ENCODE measurements at regions not wholly inside any gene's neighbourhood (a gene's known extent, or its start where the extent isn't known, plus 50 kb on each side); places are given as distances from the start of the nearest gene placed in this dataset.
"Not testable (repeated sequence)": the region's sequence is repeated elsewhere in the genome, so short reads cannot be mapped to it uniquely, and the experiment has no call there.

DNA sequence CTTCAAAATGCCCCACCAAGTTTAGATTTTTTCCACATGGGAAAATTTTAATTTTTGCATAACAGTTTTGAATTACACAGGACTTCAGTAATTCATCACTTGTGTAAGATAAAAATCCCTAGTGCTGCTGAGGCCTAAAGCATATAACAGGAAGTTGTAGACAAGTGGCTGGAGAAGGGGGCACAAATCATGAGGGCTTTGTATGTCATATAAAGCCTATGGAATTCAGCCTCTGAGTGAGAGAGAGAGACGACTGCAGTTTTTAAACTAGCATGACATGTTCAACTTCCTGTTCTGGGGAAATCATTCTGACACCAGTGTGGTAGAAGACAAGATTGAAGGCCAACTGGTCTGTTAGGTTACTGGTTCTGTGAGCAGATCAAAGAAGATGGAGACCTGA is 187.3 kb upstream of the CHST9 start:
- DNase-seq, result no peak

DNA sequence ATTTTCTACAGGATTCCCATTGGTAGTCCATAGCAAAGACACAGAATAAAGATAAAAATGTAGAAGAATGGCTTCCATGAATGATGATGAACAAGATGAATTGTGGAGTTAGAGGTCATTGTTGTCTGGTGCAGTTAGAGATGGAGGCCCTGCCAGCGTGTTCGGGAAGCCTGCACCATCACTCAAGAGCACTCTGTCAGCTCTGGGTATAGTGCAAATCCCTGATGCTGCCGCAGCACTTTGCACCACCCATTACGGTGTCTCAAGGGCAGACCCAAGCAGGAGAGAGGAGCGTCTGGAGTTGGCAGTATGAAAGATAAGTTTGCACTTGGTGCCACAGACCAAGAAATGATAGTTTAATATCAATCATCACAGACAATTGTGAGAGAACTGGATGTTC is 181.6 kb upstream of the CHST9 start:
- no peak for DNase-seq

DNA sequence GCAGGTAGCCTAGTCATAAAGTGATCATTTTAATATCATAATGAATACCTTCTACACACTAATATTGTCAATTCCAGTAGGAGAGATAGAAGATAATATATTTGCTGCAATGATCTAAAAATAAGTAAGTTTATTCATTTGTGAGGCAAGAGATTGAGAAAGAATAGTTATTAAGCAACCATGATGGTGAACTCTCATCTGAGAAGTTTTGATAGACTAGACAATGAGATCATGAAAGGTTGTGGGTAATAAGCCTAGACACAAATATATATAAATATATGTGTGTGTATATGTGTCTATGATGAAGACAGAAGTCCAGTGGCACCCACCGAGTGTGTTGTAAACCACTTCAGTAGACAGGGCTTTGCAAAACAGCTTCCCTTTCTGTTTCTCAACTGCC is 181.0 kb upstream of the CHST9 start:
- no peak for DNase-seq

DNA sequence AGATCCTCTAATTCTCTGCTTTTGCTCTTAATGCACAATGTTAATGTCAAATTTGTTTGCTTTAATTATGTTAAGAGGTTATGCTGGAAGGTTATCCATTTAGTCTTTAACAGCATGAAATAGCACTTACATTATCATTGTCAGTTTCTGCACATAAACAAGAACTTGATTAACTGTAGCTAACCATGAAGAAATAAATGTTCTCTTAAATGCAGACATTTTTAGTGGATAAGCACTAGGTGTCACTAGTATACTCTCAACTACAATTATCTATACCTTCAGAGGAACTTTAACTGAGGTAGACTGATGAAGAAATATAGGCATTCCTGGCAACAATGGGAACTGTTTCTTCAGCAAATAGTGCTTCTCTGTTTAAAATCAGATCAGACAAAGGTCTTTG is 178.8 kb upstream of the CHST9 start:
- peak; percentile 8 for DNase-seq

DNA sequence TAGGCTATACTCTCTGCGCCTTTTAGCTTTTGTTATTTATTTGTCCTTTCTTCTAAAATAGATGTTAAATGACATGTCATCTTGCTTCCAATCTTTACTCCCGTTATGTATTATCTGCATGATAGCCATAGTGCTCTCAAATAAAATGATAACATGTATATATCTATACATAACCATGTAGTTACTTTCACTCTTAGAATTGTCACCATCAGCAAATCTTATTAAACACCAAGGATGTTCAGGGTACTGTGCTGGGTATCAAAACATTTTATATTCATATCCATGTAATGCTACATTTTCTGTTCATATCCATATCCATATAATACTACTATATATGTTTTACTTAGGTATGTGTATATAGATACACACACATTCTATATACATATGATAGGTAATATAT is 176.4 kb upstream of the CHST9 start:
- DNase-seq, result no peak

DNA sequence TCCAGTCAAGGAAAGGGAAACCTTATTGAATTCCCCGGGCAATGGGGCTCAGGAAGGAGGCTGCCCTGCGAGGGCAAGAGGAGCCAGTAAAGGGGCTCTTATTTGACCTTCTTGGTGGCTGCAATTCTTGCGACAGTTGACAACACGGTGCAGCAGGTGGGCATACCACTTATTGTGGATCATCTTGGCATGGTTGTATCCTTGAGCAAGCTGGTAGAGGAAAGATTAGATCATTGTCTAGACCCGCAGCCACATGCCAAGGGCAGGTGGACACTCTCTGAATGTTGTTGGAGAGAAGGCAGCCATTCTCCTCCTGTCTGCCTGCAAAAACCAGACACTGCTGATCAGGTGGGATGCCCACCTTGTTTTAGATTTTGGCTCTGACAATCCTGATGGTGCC is 170.2 kb upstream of the CHST9 start:
- DNase-seq, result no peak

DNA sequence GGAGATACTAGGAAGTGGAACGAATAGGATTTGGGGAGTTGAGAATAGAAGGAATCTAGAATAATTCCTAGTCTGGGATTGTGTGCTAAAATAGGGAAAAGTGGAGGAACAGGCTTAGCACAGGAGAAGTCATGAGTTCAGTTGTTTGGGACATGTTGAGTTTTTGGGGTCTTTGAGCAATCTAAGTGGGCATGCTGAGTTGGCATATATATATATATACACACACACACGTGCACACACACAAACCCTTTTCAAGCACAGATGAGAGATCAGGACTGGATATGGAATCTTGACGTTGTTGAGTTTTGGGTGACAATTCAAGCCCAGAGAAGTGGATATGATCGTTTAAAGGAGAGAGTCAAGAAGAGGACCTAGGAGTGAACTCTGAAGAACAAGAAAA is 168.2 kb upstream of the CHST9 start:
- no peak for DNase-seq

DNA sequence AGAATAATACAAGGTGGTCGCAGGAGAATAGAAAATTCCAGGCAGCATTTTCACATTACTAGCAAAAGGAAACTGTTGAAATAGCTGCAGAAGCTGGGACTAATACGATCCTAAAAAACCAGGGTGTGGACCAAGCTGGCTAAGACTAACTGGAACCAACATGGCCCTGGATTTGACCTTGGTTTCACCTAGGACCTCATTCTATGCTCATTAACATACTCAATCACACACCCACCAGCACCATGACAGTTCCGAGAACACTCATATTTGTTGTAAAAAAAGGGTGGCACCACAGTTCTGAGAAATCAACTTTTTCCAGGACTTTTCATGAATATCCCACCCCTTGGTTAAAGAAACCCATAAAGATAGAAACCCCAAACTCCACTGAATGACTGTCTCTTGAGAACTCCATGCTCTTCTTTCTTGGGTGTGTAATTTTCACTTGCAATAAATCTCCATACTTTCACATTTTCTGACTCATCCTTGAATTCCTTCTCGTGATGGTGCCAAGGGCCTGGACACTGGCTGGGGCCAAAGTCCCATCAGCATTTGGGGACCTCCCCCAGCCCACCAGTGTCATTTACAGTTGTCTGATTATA is 164.3 kb upstream of the CHST9 start:
- DNase-seq, result no peak

DNA sequence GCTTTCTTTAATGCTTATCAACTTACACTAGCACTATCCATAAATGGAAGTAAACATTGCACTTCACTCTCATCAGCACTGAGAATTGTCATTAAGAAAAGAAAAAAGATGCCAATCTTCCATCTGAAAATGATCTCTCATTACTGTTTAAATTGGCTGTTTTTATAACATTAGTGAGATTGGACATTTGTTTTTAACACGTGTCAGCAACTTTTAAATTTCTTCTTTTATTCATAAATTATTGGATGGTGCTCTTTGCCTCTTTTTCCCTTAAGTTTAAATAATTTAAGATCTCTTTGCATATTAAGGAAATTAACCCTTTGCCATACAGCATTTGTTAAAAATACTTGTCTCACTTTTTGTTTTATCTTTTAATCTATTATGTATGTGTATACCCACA is 146.5 kb upstream of the CHST9 start:
- DNase-seq, result no peak

DNA sequence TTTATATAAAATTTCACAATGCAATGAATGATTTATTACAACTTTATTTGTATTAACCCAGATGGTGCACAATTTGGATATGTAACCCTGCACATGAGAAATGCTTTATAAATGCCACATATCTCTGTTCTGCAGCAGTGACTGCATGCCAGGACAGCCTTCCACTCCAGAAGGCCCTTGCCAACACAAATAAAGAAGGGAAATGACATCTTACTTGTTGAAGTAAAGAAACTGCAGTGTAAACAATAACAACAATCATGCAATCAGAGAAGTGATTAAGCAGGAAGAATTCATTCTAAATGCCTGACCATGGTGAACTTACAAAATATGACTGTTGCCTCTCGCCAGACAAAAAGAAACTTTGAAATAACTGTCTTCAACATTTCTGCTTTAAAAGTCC is 129.9 kb upstream of the CHST9 start:
- no peak for DNase-seq

DNA sequence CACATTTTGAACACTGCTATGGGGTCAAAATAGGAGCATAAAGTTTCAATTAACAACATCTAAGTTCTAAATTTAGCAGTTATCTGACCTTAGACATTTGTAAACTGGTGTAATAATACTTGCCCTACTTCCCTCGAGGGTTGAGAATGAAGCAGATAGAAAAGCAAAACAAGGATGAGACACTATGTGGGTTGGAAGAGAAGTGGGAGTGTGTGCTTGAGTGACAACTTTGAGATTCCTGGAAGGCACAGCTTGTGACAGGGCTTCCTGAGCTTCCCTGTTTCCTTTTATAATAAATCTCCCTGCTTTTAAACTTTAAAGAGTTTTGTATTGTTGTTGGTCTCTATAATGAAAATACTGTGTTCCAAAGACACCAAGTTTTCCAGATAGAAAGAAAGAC is 128.6 kb upstream of the CHST9 start:
- DNase-seq, result no peak

DNA sequence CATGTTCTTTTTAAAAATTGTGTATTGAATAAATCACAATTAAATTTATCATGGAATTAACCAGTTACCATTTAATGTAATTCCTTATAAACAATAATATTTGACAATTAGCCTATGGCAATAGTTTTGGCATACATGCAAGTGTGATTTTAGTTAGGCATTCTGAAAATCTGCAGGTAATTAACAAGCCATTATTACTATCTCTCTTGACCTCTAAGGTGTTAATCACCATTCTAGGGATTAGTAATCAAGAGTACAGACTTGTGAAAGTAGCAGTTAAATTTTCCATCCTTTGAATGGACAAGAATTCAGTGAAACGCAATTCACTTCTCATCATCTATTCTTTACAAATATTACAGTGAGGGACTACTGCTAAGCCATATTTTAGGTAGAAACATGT is 127.7 kb upstream of the CHST9 start:
- no peak for DNase-seq

DNA sequence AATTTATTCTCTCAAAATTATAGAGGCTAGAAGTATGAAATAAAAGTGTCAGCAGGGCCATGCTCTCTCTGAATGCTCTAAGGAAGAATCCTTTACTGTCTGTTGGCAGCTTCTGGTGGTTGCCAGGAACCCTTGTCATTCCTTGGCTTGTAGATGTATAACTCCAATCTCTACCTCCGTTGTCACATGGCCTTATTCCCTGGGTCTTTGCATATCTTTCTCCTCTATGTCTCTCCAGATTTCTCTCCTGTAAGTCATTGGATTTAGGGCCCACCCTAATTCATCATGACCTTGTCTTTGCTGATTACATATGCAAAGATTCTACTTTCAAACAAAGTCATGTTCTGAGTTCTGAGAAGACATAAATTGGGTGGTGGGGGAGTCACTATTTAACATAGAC is 127.0 kb upstream of the CHST9 start:
- DNase-seq, result no peak

DNA sequence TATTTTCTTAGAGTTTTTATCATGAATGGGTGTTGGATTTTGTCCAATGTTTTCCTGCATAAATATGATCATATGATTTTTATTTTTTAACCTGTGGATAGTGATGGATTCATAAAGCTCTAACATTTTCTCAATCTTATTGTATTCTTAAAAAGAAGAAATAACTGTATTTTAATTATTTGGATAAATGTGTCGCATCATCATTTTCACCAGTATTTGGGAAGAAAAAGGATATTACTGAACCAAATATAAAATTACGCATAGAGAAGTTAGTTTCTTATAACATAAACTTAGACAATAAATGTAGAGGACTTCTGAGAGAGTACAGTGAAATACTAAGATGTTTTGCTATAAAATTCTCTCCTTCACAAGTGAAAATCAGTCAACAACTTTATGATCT is 126.0 kb upstream of the CHST9 start:
- no peak for DNase-seq

DNA sequence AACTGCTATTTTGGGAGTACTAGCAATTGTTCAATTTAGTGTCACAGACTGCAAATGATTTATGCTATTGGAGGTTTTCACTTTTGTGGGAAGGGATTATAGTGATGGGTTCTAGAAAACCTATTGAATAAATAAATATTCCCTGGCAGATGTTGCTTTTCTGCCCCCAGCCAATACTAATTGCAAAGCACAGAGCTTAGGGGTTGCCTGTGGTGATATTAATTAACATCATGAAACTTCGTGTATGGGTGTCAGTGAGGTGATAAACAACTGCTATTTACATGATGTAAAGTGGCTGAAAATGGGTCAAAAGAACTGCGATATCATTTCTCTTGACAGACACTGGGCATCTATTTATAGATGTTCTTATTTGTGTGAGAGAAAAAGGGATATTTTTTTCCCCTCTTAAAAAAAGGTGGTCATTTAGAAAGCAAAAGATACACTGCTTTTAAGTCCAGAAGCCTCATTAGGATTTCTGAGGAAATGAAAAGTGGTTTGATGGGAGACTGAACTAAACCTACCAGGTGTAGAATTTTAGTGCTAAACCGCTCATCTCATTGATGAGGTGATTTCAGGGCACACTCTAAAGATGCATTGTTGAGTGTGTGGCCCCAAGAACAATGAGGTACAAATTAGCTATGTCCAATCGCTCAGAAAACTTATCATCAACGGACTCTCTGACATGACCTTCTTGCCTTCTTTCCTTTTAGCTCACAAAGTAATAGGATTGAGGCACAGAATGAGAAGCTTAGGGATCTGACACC is 116.7 kb upstream of the CHST9 start:
- no peak for DNase-seq

DNA sequence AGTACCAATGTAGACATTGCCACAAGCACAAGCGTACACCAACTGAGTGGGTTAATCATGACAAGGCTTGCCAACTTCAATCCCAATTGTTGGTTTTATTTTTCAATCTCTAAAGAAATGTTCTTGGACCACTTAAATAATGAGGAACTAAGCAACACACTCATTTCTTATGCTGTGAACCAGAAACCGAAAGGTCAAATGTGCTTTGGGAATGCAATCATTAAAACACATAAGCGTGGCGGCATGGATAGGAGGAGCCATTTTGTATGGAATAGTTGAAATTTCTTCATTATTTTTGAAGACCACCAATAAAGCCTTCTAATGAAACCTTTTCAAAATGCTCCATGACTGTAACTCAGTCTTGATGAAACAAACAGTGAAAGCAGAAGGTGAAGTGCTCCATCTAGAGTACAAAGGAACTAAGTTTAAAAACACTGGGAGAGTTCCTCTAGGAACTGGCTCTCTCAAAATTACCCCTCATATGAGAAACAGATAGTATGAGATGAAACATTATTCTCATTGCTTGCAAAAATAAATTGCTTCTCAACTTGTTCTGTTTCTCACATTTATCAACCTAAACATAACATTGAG is 113.2 kb upstream of the CHST9 start:
- DNase-seq, result no peak

DNA sequence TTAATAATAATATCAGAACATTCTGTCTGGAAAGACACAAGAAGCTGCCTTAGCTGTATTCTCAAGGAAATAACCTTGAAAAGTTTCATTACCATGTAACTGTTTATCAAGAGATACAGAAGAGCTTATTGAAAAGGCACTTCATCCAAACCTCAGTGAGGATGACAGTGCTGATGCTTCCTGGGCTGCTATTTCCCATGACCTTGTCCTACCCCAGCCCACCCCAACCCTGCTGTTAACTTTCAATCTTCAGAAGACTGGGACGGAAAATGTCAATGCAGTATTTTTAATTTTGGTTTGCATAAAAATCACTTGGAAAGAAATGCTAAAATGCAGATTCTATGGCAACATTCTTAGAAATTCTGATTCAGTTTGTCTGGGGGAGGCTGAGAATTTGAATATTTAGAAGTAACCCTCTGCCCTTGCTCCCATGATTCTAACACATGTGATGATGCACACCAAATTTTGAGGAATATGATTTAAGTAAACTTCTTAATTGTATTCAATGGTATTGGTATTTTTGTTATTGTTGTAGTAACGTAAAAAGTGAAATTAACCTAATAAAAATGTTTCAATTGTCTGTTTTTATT is 101.0 kb upstream of the CHST9 start:
- DNase-seq, result not testable (repeated sequence)

DNA sequence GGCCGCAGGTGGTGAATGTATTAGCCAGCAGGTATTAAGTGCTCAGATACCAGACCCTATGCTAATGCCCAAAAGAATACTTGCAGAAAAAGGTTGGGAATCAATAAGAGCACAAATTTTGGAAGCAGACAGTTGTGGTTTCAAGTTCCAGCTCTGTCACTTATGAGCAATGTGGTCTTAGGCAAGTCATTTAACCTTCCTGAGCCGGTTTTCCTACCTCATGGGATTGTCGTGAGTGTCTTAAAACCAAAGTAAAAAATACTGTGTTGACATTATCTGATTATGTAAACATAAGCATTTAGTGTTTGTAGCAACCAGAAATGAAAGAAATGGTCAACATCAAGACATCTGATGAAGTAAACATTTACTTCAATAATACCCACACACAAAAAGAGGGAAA is 93.0 kb upstream of the CHST9 start:
- no peak for DNase-seq

DNA sequence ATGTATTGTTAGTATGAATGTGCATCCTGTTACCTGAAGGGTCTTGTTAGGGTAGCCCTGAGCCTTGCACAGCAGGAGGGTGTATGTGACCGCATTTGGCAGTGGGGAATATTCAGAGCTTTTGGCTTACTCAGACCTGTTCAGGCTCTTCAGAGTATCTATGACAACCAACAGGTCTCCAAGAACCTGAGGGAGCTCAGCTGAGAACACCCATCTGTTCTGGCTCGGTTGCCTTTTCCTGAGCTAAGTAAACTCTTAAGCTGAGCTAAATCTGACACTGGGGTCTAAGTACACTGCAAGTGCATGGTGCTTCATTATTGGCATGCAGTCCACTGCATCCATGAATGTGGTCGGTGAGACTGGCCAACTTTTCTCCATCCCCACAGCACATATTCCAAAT is 92.4 kb upstream of the CHST9 start:
- DNase-seq, result no peak

DNA sequence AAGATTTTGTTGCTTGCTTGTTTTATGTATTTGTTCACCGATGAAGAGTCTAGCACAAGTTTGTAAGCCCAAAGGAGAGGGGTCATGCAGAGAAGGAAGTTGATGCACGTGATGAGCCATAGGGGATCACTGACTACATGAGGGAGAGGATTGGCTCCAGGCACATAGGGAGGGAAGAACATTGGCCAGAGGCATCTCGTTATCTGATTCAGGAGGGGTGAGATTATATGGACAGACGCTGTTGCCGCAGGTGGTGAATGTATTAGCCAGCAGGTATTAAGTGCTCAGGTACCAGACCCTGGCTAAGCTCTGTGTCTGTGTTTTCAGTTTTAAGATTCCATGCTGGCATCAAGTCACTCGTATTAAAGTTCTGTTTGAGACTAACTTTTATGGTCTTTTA is 91.8 kb upstream of the CHST9 start:
- no peak for DNase-seq

DNA sequence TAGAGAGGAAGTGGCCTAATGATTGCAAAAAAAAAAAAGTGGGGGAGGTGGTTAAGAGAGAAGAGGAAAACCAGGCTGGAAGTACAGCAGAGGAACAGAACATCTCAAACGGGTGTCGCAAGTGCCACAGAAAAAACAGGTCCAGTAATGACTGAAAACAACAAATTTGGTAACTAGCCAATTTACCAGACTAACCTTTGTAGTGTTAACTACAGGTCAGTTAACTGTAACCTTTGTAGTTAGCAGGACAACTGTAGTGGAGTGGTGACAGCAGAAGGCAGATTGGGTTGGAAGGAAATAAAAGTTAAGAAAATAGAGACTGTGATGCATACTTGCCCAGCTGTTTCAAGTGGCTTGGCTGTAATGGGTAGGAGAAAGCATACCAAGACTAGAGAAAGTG is 91.4 kb upstream of the CHST9 start:
- DNase-seq, result no peak

DNA sequence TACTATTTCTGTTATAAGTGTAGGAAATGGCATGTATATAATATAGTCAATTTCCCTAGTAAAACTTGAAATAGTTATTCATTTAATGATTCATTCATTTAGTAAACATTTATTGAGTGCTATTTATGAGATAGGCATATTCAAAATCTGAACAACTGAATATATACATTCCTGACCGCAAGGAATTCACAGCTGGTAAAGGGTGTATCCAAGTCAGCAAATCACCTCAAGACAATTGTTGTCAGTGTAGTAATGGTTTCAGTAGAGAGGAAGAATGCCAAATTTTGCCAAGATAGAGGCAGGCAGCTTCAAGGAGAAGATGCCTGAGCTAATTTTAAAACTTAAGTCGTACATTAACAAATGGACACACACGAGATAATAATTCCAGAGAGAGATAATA is 89.8 kb upstream of the CHST9 start:
- no peak for DNase-seq

DNA sequence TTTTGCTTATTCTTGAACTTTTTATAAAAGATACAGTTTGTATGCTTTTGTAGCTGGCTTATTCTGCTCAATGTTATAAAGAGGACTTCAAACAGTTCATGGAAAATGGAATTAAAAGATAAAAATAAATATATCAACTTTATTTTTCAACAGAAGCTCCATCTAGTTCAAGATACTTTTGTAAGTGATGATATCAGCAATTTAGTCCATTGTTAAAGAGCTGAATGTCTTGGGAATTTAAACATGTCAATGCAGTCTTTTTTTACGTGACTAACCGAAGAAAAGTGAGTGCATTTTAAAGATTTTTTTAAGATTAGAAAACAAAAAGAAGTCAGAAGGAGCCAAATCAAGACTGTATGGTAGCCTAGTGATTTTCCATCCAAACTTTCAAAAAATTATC is 85.4 kb upstream of the CHST9 start:
- no peak for DNase-seq

DNA sequence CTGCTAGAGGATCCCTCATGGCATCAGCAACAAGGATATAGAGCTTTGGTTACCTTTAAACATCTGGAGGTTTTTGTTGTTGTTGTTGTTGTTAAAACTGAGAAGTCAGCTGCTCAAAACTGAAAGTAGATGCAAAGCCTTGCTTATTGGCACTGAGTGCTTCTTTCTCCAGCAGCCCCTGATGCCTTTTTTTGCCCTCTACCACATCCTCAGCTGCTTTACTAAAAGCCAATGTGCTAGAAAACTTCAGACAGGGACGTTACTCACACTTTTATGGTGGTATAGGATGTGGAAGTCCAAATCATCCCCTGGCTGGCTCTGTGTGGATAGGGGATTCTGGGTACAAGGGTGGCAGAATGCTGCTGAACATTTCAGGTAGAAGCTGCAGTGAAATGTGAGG is 78.3 kb upstream of the CHST9 start:
- no peak for DNase-seq
